GM20000 (cell line): ENCODE measurements at regions not wholly inside any gene's neighbourhood (a gene's known extent, or its start where the extent isn't known, plus 50 kb on each side); places are given as distances from the start of the nearest gene placed in this dataset.

ENCODE experiments used
- DNase-seq: peaks from one replicate; pipeline ENCODE4 v3.0.0; 2012; ENCODE audit warnings: low spot score
- CTCF ChIP-seq: IDR thresholded peaks from 2 replicates; pipeline ENCODE4 v1.5.1; 2012; ENCODE audit warnings: mild to moderate bottlenecking, control low read depth; ENCODE audit errors: extremely low read depth, missing control alignments

DNA sequence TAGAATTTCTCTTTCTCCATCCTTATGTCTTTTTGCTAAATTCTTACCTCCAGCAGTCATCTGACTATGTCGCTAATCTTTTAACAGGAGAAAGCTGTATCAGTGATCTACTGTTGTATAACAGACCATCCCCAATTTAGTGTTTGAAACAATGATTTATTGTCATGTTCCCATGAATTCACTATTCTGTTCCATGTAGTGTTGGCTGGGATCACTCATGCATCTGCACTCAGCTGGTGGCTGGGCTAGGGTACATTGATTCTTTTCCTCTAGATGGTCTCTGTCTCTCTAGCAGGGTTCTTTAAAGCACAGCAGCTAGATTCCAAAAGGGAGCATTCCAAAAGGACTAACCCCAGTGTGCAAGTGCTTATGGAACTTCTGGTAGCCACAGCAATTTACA, 184.2 kb upstream of the FANCL start:
- no peak for TF ChIP-seq CTCF

DNA sequence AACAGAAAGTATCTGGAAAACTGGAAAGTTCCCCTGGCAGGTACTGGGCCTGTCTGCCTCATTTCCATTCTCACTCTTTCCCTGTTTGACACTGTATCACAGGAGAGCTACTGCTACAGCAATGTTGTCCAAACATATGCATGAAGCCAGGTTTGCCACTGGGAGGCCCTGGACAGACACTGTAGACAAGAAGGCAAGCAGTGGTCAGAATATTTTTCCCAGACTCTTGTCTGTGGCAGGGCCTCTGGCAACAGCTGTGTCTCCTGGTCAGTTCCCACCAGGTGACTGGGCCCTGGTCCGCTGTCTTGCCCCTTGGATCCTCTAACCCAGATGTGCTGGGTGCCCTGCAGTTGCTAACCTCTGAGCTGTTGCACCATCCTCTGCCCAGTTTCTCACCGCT, 178.9 kb upstream of the FANCL start:
- DNase-seq, result no peak
- TF ChIP-seq CTCF, result no peak

More for the DNA sequence above, 184.2 kb upstream of the FANCL start:
- DNase-seq, result no peak

GRCh38 chr2:58416696-58417095, 175.6 kb upstream of the FANCL start:
- TF ChIP-seq CTCF, result no peak
- no peak for DNase-seq

- TF ChIP-seq CTCF, result no peak
- DNase-seq, result no peak
Observed at GRCh38 chr2:58414506-58414905, 173.4 kb upstream of the FANCL start.

DNA sequence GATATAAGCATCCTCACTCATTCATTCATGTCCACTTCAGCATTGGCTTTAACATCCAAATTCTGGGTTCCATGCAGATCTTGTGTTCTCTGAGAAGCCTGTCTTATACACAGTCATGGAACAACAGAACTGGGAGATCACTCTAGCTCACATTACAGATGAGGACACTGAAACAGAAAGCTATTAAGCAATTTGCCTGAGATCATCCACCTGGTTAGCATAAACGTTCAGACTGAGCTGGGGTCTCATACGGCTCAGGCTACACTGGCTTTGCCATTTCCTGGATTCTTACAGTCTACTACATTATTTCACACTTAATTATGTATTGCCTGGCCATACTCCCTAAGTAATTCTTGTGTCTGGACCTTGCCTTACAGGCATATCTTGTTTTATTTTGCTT, 169.4 kb upstream of the FANCL start:
- DNase-seq, result no peak
- TF ChIP-seq CTCF, result no peak

- no peak for TF ChIP-seq CTCF
- DNase-seq, result no peak
Observed at GRCh38 chr2:58407487-58407886, 166.4 kb upstream of the FANCL start.

GRCh38 chr2:58405341-58405740, 164.2 kb upstream of the FANCL start:
- no peak for TF ChIP-seq CTCF
- DNase-seq, result no peak

GRCh38 chr2:58401936-58402335, 160.8 kb upstream of the FANCL start:
- no peak for DNase-seq
- TF ChIP-seq CTCF, result no peak
